A673 (cell line): ENCODE measurements at regions not wholly inside any gene's neighbourhood (a gene's known extent, or its start where the extent isn't known, plus 50 kb on each side); places are given as distances from the start of the nearest gene placed in this dataset.

Source experiments
- BruUV-seq: library from RNA; stranded (reverse); fragments of 400-500 nt; replicated peaks from 2 replicates; lab custom pipeline; 2021; lab: Mats Ljungman, UMichigan
- CTCF ChIA-PET: fragments of 300-600 bp; sonication (Branson Sonifier 250); formaldehyde crosslinking; loops from one replicate; lab custom pipeline; 2022; ENCODE audit warnings: antibody characterized with exemption; lab: Charles Lee
- POLR2A ChIA-PET: fragments of 300-600 bp; sonication (Branson Sonifier 250); formaldehyde crosslinking; loops from one replicate; lab custom pipeline; 2022; ENCODE audit warnings: antibody characterized with exemption; ENCODE audit not compliant: low non-redundant PET; lab: Charles Lee
- DNase-seq: peaks from one replicate; pipeline ENCODE4 v3.0.0-alpha.2; 2015; ENCODE audit warnings: low spot score
- H3K27ac ChIP-seq: fragments of 200-600 bp; sonication (generic); 2 replicates; pipeline ENCODE4 v1.5.1; 2016; ENCODE audit warnings: mixed run types, low read depth, mild to moderate bottlenecking, mixed read lengths, antibody characterized with exemption, low read length; ENCODE audit not compliant: poor library complexity, severe bottlenecking
- H3K27me3 ChIP-seq: fragments of 200-600 bp; sonication (generic); replicated peaks from 2 replicates; pipeline ENCODE4 v1.6.1; 2017; ENCODE audit warnings: mixed run types, low read depth, mild to moderate bottlenecking, mixed read lengths, antibody characterized with exemption, low read length; ENCODE audit not compliant: insufficient read depth, poor library complexity
- H3K36me3 ChIP-seq: fragments of 200-600 bp; sonication (generic); 2 replicates; pipeline ENCODE4 v1.6.1; 2016; ENCODE audit warnings: mixed run types, mild to moderate bottlenecking, mixed read lengths, antibody characterized with exemption, low read length; ENCODE audit not compliant: insufficient read depth, poor library complexity, severe bottlenecking
- H3K4me1 ChIP-seq: fragments of 200-600 bp; sonication (generic); 2 replicates; pipeline ENCODE4 v1.6.1; 2017; ENCODE audit warnings: mixed run types, mild to moderate bottlenecking, mixed read lengths, antibody characterized with exemption, low read length; ENCODE audit not compliant: insufficient read depth, poor library complexity, severe bottlenecking
- H3K4me3 ChIP-seq: fragments of 200-600 bp; sonication (generic); 2 replicates; pipeline ENCODE4 v1.5.1; 2016; ENCODE audit warnings: low read depth, mixed run types, mild to moderate bottlenecking, mixed read lengths, low read length; ENCODE audit not compliant: poor library complexity, severe bottlenecking
- H3K9me3 ChIP-seq: fragments of 200-600 bp; sonication (generic); 2 replicates; pipeline ENCODE4 v1.6.1; 2016; ENCODE audit warnings: mixed run types, low read depth, mild to moderate bottlenecking, mixed read lengths, antibody characterized with exemption, low read length; ENCODE audit not compliant: poor library complexity, severe bottlenecking
- CTCF ChIP-seq: fragments of 300-800, 200-600 bp; sonication (generic); conservative IDR thresholded peaks from 2 replicates; pipeline ENCODE4 v1.5.1; 2017; ENCODE audit warnings: low read depth, mild to moderate bottlenecking, antibody characterized with exemption, low read length, moderate library complexity, mixed read lengths
- EZH2 ChIP-seq: fragments of 200-600 bp; sonication (generic); IDR thresholded peaks from 2 replicates; pipeline ENCODE4 v1.6.1; 2017; ENCODE audit warnings: borderline replicate concordance, low read depth, mild to moderate bottlenecking, mixed read lengths, antibody characterized with exemption, low read length; ENCODE audit not compliant: poor library complexity, severe bottlenecking
- intact Hi-C: fragments of 100-400 bp; cut with micrococcal nuclease; formaldehyde crosslinking; loops from one replicate; pipeline ENCODE4 v1.10.0; 2022; ENCODE audit not compliant: unreplicated experiment

- Histone ChIP-seq H3K4me3 (no peak overlapping the region), H3K27me3 (no peaks in the 10 kb centered on the region), H3K4me1 (no peaks in the 10 kb centered on the region), H3K27ac (no peak overlapping the region), H3K9me3 (peaks cover 8% of the 10 kb centered on the region), H3K36me3 (no peaks in the 10 kb centered on the region)
- CTCF ChIA-PET = no interaction called here
- BruUV-seq = no TSS peak
- DNase-seq = no peak
- TF ChIP-seq CTCF (no peak), EZH2 (no peak)
- intact Hi-C loops = no loop called here
- POLR2A ChIA-PET = no interaction called here
Observed at GRCh38 chr12:124205405-124205804, 89.5 kb upstream of the RFLNA start.

- CTCF ChIA-PET = no interaction called here
- no peak overlapping the region for H3K4me3 ChIP-seq
- no peaks in the 10 kb centered on the region for H3K36me3 ChIP-seq
- no peaks in the 10 kb centered on the region for H3K27me3 ChIP-seq
- no peak overlapping the region for H3K27ac ChIP-seq
- no peaks in the 10 kb centered on the region for H3K4me1 ChIP-seq
- DNase-seq = no peak
- H3K9me3 ChIP-seq = peaks cover 8% of the 10 kb centered on the region
- BruUV-seq = no TSS peak
- POLR2A ChIA-PET = no interaction called here
- TF ChIP-seq EZH2 (no peak), CTCF (no peak)
- intact Hi-C loops = no loop called here
Observed at GRCh38 chr12:124207049-124207448, 87.8 kb upstream of the RFLNA start.

GRCh38 chr12:124207617-124208016 lies 87.3 kb upstream of the RFLNA start:
- no peak overlapping the region for H3K4me3 ChIP-seq
- no peak for DNase-seq
- intact Hi-C loops = no loop called here
- no peaks in the 10 kb centered on the region for H3K4me1 ChIP-seq
- H3K27me3 ChIP-seq = no peaks in the 10 kb centered on the region
- no peaks in the 10 kb centered on the region for H3K36me3 ChIP-seq
- BruUV-seq = no TSS peak
- no peak for TF ChIP-seq CTCF
- no peak for TF ChIP-seq EZH2
- ChIA-PET CTCF (no interaction called here), POLR2A (no interaction called here)
- peaks cover 8% of the 10 kb centered on the region for H3K9me3 ChIP-seq
- no peak overlapping the region for H3K27ac ChIP-seq
